HG03432 (cell line): ENCODE measurements at regions not wholly inside any gene's neighbourhood (a gene's known extent, or its start where the extent isn't known, plus 50 kb on each side); places are given as distances from the start of the nearest gene placed in this dataset.

Experiments
- ATAC-seq: cut with Tn5 transposase; IDR thresholded peaks from one replicate; pipeline ENCODE4 v1.9.1; 2021; ENCODE audit warnings: mild to moderate bottlenecking, moderate library complexity; ENCODE audit not compliant: unreplicated experiment

- ATAC-seq = no peak
These were observed 308.4 kb upstream of the PRKCQ start for GRCh38 chr10:6888434-6888833.

GRCh38 chr10:6885284-6885683 is 305.2 kb upstream of the PRKCQ start:
- no peak for ATAC-seq

GRCh38 chr10:6881987-6882386 is 301.9 kb upstream of the PRKCQ start:
- ATAC-seq = no peak

GRCh38 chr10:6877722-6878392 is 297.8 kb upstream of the PRKCQ start:
- ATAC-seq = no peak

- ATAC-seq = no peak
These were observed 297.3 kb upstream of the PRKCQ start for GRCh38 chr10:6877336-6877721.

- ATAC-seq = no peak
These were observed 295.3 kb upstream of the PRKCQ start for GRCh38 chr10:6875269-6875865.

GRCh38 chr10:6871128-6871527 is 291.1 kb upstream of the PRKCQ start:
- no peak for ATAC-seq

- ATAC-seq = no peak
These were observed 288.1 kb upstream of the PRKCQ start for GRCh38 chr10:6868036-6868725.

- ATAC-seq = no peak
These were observed 286.7 kb upstream of the PRKCQ start for GRCh38 chr10:6866757-6867156.

GRCh38 chr10:6864142-6864541 is 284.1 kb upstream of the PRKCQ start:
- ATAC-seq = no peak

- no peak for ATAC-seq
These were observed 283.3 kb upstream of the PRKCQ start for GRCh38 chr10:6863381-6863780.

- ATAC-seq = no peak
These were observed 270.4 kb upstream of the PRKCQ start for GRCh38 chr10:6850452-6850851.

- no peak for ATAC-seq
These were observed 267.5 kb upstream of the PRKCQ start for GRCh38 chr10:6847561-6847960.

- no peak for ATAC-seq
These were observed 264.0 kb upstream of the PRKCQ start for GRCh38 chr10:6843894-6844650.

GRCh38 chr10:6843481-6843881 is 263.4 kb upstream of the PRKCQ start:
- ATAC-seq = no peak

GRCh38 chr10:6842722-6843121 is 262.6 kb upstream of the PRKCQ start:
- no peak for ATAC-seq

GRCh38 chr10:6841761-6842160 is 261.7 kb upstream of the PRKCQ start:
- no peak for ATAC-seq

GRCh38 chr10:6840766-6841165 is 260.7 kb upstream of the PRKCQ start:
- no peak for ATAC-seq

GRCh38 chr10:6840201-6840691 is 260.2 kb upstream of the PRKCQ start:
- no peak for ATAC-seq

- no peak for ATAC-seq
These were observed 258.0 kb upstream of the PRKCQ start for GRCh38 chr10:6838118-6838517.

- no peak for ATAC-seq
These were observed 253.5 kb upstream of the PRKCQ start for GRCh38 chr10:6833458-6834011.
